GM10248 (cell line): ENCODE measurements at regions not wholly inside any gene's neighbourhood (a gene's known extent, or its start where the extent isn't known, plus 50 kb on each side); places are given as distances from the start of the nearest gene placed in this dataset.
"Not testable (repeated sequence)": the region's sequence is repeated elsewhere in the genome, so short reads cannot be mapped to it uniquely, and the experiment has no call there.

Experiments
- CTCF ChIA-PET: fragments of 300-600 bp; sonication (Branson Sonifier 250); formaldehyde crosslinking; extraction: SDS; loops from one replicate; lab custom pipeline; 2021; ENCODE audit warnings: antibody characterized with exemption; lab: Yijun Ruan, JAX
- POLR2A ChIA-PET: fragments of 350-650 bp; sonication (Branson Sonifier 250); formaldehyde crosslinking; extraction: SDS; loops from one replicate; lab custom pipeline; 2020; ENCODE audit warnings: antibody characterized with exemption; lab: Yijun Ruan, JAX
- DNase-seq: peaks from one replicate; pipeline ENCODE4 v3.0.0; 2012; ENCODE audit errors: extremely low spot score
- TF ChIP-seq, protein P1 (sequence below): IDR thresholded peaks from 2 replicates; pipeline ENCODE4 v1.5.1; 2012; ENCODE audit warnings: mild to moderate bottlenecking, low read depth; ENCODE audit errors: extremely low read depth, missing control alignments, control extremely low read depth

DNA sequence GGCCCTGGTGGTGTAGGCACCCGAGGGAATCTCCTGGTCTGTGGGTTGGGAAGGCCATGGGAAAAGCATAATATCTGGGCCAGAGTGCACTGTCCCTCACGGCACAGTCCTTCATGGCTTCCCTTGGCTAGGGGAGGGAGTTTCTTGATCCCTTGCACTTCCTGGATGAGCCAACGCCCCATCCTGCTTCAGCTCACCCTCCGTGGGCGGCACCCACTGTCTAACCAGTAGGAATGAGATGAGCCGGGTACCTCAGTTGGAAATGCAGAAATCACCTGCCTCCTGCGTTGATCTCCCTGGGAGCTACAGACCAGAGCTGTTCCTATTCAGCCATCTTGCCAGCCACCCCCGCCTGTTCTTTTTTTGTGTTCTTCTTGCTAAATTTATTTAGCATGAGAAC is 134.4 kb downstream of the LEPR start:
- TF ChIP-seq, protein P1, sequence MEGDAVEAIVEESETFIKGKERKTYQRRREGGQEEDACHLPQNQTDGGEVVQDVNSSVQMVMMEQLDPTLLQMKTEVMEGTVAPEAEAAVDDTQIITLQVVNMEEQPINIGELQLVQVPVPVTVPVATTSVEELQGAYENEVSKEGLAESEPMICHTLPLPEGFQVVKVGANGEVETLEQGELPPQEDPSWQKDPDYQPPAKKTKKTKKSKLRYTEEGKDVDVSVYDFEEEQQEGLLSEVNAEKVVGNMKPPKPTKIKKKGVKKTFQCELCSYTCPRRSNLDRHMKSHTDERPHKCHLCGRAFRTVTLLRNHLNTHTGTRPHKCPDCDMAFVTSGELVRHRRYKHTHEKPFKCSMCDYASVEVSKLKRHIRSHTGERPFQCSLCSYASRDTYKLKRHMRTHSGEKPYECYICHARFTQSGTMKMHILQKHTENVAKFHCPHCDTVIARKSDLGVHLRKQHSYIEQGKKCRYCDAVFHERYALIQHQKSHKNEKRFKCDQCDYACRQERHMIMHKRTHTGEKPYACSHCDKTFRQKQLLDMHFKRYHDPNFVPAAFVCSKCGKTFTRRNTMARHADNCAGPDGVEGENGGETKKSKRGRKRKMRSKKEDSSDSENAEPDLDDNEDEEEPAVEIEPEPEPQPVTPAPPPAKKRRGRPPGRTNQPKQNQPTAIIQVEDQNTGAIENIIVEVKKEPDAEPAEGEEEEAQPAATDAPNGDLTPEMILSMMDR = no peak
- ChIA-PET CTCF (no interaction called here), POLR2A (no interaction called here)
- no peak for DNase-seq

- TF ChIP-seq, protein P1 = no peak
- no peak for DNase-seq
- CTCF ChIA-PET = no interaction called here
- POLR2A ChIA-PET = no interaction called here
Measured at GRCh38 chr1:65558215-65558614, 137.7 kb downstream of the LEPR start.

DNA sequence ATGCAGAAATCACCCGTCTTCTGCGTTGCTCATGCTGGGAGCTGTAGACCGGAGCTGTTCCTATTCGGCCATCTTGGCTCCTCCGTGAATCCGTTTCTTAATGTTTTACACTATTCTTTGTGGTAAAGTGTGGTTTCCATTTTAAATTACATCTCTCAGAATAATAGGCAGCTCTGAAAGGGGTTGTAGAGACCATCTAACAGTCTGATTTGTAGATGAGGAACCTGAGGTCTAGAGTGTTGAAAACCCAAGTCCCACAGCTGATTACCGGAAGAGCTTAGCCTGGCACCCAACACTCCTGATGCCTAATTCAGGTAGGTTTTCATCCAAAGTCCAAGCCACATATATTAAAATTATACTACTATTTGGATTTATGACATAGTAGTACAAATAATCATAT is 144.0 kb downstream of the LEPR start:
- TF ChIP-seq, protein P1 = no peak
- CTCF ChIA-PET = no interaction called here
- DNase-seq = no peak
- POLR2A ChIA-PET = no interaction called here

- TF ChIP-seq, protein P1 = no peak
- ChIA-PET POLR2A (no interaction called here), CTCF (no interaction called here)
- DNase-seq = no peak
Measured at GRCh38 chr1:65568285-65568684, 147.8 kb downstream of the LEPR start.

DNA sequence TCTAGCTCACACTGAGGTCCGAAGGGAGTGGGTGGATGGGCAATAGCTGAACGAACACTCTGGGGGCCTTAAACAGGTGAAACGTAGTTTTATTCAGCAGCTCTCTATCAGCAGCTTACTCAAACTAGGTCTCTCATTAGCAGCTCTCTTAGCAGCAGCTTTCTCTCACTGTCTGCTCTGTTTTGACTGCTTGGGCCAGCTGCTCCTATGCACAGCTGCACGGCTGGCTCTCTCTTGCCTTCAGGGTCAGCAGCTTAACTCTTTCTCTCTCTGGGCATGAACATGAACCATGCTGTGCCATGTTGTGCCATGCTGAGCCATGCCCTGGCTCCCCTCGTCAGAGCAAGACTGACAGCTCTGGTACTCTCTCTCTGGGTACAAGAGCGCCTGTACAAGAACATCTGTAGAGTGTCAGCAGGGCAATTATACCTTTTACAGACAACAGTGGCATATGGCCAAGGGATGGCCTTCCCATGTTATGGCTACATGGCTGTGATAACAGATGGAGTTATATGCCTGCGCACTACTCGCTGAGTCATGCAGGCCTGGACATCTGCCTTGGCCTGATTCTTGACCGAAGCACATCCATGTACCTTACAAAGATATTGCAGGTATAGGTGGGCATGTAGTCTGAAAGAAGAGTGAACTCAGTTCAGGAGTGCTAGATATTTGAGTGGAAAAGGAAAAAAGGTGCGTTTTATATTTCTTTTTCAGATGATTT is 152.4 kb downstream of the LEPR start:
- ChIA-PET POLR2A (no interaction called here), CTCF (interaction anchor here (1.2 kb wide), 1 partner anchor 10 kb away, joined by 3 read pairs; no protein-coding TSS in a partner anchor)
- DNase-seq = no peak
- TF ChIP-seq, protein P1 = no peak

- DNase-seq = no peak
- TF ChIP-seq, protein P1 = no peak
- CTCF ChIA-PET = no interaction called here
- POLR2A ChIA-PET = no interaction called here
Measured at GRCh38 chr1:65577278-65577677, 156.8 kb downstream of the LEPR start.

DNA sequence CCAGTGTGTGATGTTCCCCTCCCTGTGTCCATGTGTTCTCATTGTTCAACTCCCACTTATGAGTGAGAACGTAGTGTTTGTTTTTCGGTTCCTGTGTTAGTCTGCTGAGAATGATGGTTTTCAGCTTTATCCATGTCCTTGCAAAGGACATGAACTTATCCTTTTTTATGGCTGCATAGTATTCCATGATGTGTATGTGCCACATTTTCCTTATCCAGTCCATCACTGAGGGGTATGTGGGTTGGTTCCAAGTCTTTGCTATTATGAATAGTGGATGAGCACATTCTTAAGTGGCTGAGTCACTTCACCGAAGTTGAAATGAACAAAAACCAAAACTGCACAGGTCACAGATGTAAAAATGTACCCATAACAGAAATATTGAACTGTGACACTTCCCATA is 157.5 kb downstream of the LEPR start:
- CTCF ChIA-PET, POLR2A ChIA-PET, DNase-seq: not testable (repeated sequence)
